SK-N-SH treated with all-trans-retinoic acid at 6 μM for 48 hours (cell line): ENCODE measurements at regions not wholly inside any gene's neighbourhood (a gene's known extent, or its start where the extent isn't known, plus 50 kb on each side); places are given as distances from the start of the nearest gene placed in this dataset.

Source experiments
- ATAC-seq: fragments of 200-7000 bp; cut with Tn5 transposase; 3 replicates; pipeline ENCODE4 v1.9.1; 2020; ENCODE audit warnings: mild to moderate bottlenecking, moderate library complexity
- ARNTL ChIP-seq: fragments of 450-650 bp; formaldehyde crosslinking; IDR thresholded peaks from 2 replicates; pipeline ENCODE4 v1.5.0; 2020; ENCODE audit warnings: low read depth, mild to moderate bottlenecking, moderate library complexity, borderline replicate concordance
- BACH2 ChIP-seq: fragments of 250-450 bp; sonication (Bioruptor Pico); IDR thresholded peaks from 2 replicates; pipeline ENCODE4 v1.9.0; 2021; ENCODE audit warnings: mild to moderate bottlenecking, borderline replicate concordance
- CREB5 ChIP-seq: fragments of 250-450 bp; sonication (Bioruptor Pico); IDR thresholded peaks from 2 replicates; pipeline ENCODE4 v1.5.1; 2020; ENCODE audit warnings: low read depth, mild to moderate bottlenecking, moderate library complexity
- CSDC2 ChIP-seq: fragments of 250-450 bp; sonication (Bioruptor Pico); IDR thresholded peaks from 2 replicates; pipeline ENCODE4 v1.5.0; 2020; ENCODE audit warnings: mild to moderate bottlenecking, moderate library complexity
- CSRNP3 ChIP-seq: fragments of 250-450 bp; sonication (Bioruptor Pico); IDR thresholded peaks from 2 replicates; pipeline ENCODE4 v1.5.1; 2021; ENCODE audit warnings: mild to moderate bottlenecking, moderate library complexity
- ISL1 ChIP-seq: fragments of 250-450 bp; sonication (Bioruptor Pico); IDR thresholded peaks from 2 replicates; pipeline ENCODE4 v2.1.2; 2022; ENCODE audit warnings: mild to moderate bottlenecking, moderate library complexity
- OSR1 ChIP-seq: fragments of 250-450 bp; sonication (Bioruptor Pico); IDR thresholded peaks from 2 replicates; pipeline ENCODE4 v1.8.0; 2022; ENCODE audit warnings: moderate library complexity, mild to moderate bottlenecking, inconsistent platforms
- PATZ1 ChIP-seq: fragments of 250-450 bp; sonication (Bioruptor Pico); IDR thresholded peaks from 2 replicates; pipeline ENCODE4 v1.8.0; 2020; ENCODE audit warnings: mild to moderate bottlenecking, moderate library complexity, borderline replicate concordance
- POU6F1 ChIP-seq: fragments of 250-450 bp; sonication (Bioruptor Pico); IDR thresholded peaks from 2 replicates; pipeline ENCODE4 v1.8.0; 2021; ENCODE audit warnings: low read depth, mild to moderate bottlenecking, moderate library complexity, borderline replicate concordance
- PPARA ChIP-seq: fragments of 250-450 bp; sonication (Bioruptor Pico); IDR thresholded peaks from 2 replicates; pipeline ENCODE4 v1.5.0; 2020; ENCODE audit warnings: mild to moderate bottlenecking, borderline replicate concordance
- RARB ChIP-seq: fragments of 250-450 bp; sonication (Bioruptor Pico); IDR thresholded peaks from 2 replicates; pipeline ENCODE4 v1.8.0; 2021; ENCODE audit warnings: mild to moderate bottlenecking, moderate library complexity
- TCF4 ChIP-seq: fragments of 250-450 bp; sonication (Bioruptor Pico); IDR thresholded peaks from 2 replicates; pipeline ENCODE4 v1.8.0; 2021; ENCODE audit warnings: mild to moderate bottlenecking, moderate library complexity, borderline replicate concordance
- TOX ChIP-seq: fragments of 250-450 bp; sonication (Bioruptor Pico); IDR thresholded peaks from 2 replicates; pipeline ENCODE4 v1.8.0; 2021; ENCODE audit warnings: mild to moderate bottlenecking, moderate library complexity, borderline replicate concordance
- TSHZ2 ChIP-seq: fragments of 250-450 bp; sonication (Bioruptor Pico); IDR thresholded peaks from 2 replicates; pipeline ENCODE4 v1.5.0; 2020; ENCODE audit warnings: mild to moderate bottlenecking, moderate library complexity
- ZC3H10 ChIP-seq: fragments of 250-450 bp; sonication (Bioruptor Pico); IDR thresholded peaks from 2 replicates; pipeline ENCODE4 v1.5.1; 2021; ENCODE audit warnings: mild to moderate bottlenecking, moderate library complexity
- ZFP3 ChIP-seq: fragments of 250-450 bp; sonication (Bioruptor Pico); IDR thresholded peaks from 2 replicates; pipeline ENCODE4 v1.5.0; 2020; ENCODE audit warnings: mild to moderate bottlenecking, moderate library complexity
- ZFP30 ChIP-seq: fragments of 450-650 bp; formaldehyde crosslinking; IDR thresholded peaks from 2 replicates; pipeline ENCODE4 v1.5.0; 2022; ENCODE audit warnings: mild to moderate bottlenecking, moderate library complexity
- ZNF565 ChIP-seq: fragments of 450-650 bp; formaldehyde crosslinking; conservative IDR thresholded peaks from 2 replicates; pipeline ENCODE4 v1.5.0; 2020; ENCODE audit warnings: low read depth, mild to moderate bottlenecking, moderate library complexity
- ZNF70 ChIP-seq: fragments of 450-650 bp; formaldehyde crosslinking; IDR thresholded peaks from 2 replicates; pipeline ENCODE4 v1.5.0; 2020; ENCODE audit warnings: mild to moderate bottlenecking, moderate library complexity
- ZNF8 ChIP-seq: fragments of 450-650 bp; formaldehyde crosslinking; IDR thresholded peaks from 2 replicates; pipeline ENCODE4 v1.5.0; 2020; ENCODE audit warnings: mild to moderate bottlenecking, moderate library complexity

GRCh38 chr9:115385383-115386122 is 267.6 kb upstream of the TNC start:
- TF ChIP-seq ZNF565 (no peak), ISL1 (CRISPR knock-in tag) (no peak), ZFP30 (no peak), TCF4 (no peak), OSR1 (CRISPR knock-in tag) (no peak), ARNTL (CRISPR knock-in tag) (no peak), BACH2 (CRISPR knock-in tag) (no peak), ZNF70 (CRISPR knock-in tag) (no peak), ZC3H10 (CRISPR knock-in tag) (no peak), PATZ1 (CRISPR knock-in tag) (no peak), TOX (CRISPR knock-in tag) (no peak), PPARA (CRISPR knock-in tag) (no peak), CSRNP3 (CRISPR knock-in tag) (no peak), ZNF8 (CRISPR knock-in tag) (no peak), CSDC2 (CRISPR knock-in tag) (no peak), CREB5 (CRISPR knock-in tag) (no peak)
- ATAC-seq, result no peak

- ATAC-seq, result no peak
- no peak for TF ChIP-seq ZNF565
- TF ChIP-seq OSR1 (CRISPR knock-in tag), result no peak
- no peak for TF ChIP-seq TSHZ2 (CRISPR knock-in tag)
- no peak for TF ChIP-seq TOX (CRISPR knock-in tag)
- TF ChIP-seq ARNTL (CRISPR knock-in tag), result no peak
- no peak for TF ChIP-seq TCF4
- no peak for TF ChIP-seq RARB
- TF ChIP-seq ZFP3 (CRISPR knock-in tag), result no peak
- TF ChIP-seq BACH2 (CRISPR knock-in tag), result no peak
- no peak for TF ChIP-seq ZNF8 (CRISPR knock-in tag)
- TF ChIP-seq CSRNP3 (CRISPR knock-in tag), result no peak
- no peak for TF ChIP-seq ZNF70 (CRISPR knock-in tag)
- TF ChIP-seq POU6F1 (CRISPR knock-in tag), result no peak
- TF ChIP-seq CSDC2 (CRISPR knock-in tag), result no peak
- no peak for TF ChIP-seq CREB5 (CRISPR knock-in tag)
- no peak for TF ChIP-seq ZFP30
- no peak for TF ChIP-seq ISL1 (CRISPR knock-in tag)
- TF ChIP-seq PATZ1 (CRISPR knock-in tag), result no peak
Observed at GRCh38 chr9:115386963-115387770, 269.2 kb upstream of the TNC start.
